GM19043 (cell line): ENCODE measurements at regions not wholly inside any gene's neighbourhood (a gene's known extent, or its start where the extent isn't known, plus 50 kb on each side); places are given as distances from the start of the nearest gene placed in this dataset.
"Not testable (repeated sequence)": the region's sequence is repeated elsewhere in the genome, so short reads cannot be mapped to it uniquely, and the experiment has no call there.

Source experiments
- ATAC-seq: cut with Tn5 transposase; IDR thresholded peaks from one replicate; pipeline ENCODE4 v1.9.1; 2021; ENCODE audit warnings: low read depth; ENCODE audit not compliant: unreplicated experiment

DNA sequence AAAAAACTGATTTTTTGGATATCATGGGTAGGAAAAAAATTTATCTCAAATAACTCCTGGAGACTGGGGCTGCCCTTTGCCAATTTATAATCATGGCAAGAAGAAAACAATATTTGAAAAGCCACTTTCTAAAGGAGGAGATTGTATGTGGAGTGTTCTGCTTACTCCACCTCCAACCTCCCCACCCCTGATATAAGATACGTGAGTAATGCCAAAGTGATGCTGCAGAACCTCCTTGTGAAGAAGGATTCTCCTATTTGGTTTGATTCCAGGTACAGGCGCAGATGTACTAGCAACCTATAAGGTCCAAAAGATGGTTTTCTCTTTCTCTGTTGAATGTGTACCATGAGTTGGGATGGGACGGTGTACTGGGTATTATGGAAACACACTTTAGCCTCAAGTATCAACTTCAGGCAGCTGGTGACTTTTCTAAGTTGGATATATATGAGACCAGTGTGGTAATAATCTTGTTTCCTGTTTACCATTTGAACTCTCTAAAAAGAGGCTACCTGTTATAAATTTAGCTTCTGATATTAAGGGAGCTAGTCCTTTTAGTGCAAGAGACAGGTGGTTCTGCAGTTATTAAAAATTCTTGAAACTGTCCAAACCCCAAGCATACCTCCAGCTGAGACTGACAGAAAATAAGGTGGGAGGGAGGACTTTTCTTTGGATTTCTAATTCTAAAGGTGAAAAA is 724.0 kb upstream of the MIR17HG start:
- ATAC-seq: no peak

DNA sequence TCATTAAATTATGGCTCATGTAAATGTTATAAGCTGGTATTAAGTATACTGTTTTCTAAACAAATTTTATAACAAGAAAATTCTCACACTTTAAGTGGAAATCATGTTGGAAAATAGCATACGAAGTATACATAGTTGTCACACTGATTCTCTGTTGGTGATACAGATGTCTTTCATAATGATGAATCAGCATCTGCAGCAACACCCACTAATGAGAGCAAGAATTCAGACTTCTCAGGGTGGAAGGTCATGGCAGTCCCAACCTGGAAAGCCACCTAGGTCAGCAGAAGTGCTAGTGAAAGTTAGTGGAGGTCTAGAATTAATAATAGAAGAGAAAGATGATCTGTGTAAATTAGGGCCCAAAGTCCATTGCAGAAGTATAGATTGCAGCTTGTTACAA is 719.7 kb upstream of the MIR17HG start:
- ATAC-seq: no peak

- ATAC-seq: no peak
Observed at GRCh38 chr13:90628471-90628870, 719.0 kb upstream of the MIR17HG start.

DNA sequence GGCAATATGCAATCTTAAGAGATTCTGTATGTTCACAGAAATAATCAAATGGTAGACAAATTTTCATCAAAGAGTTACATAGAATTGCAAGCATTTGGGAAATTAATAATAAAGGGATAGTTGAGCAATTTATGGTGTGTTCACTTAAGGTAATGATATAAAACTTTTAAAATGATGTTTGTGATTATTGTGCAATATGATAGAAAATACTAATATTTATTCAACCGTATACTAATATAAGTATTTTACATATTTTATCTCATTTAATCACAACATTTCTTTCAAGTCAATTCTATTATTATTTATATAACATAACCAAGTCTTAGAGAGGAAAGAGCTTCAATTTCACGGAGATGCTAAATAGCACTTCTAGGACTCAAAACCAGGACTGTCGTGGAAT is 716.8 kb upstream of the MIR17HG start:
- ATAC-seq: no peak

- no peak for ATAC-seq
Observed at GRCh38 chr13:90632184-90632583, 715.3 kb upstream of the MIR17HG start.

- ATAC-seq: no peak
Observed at GRCh38 chr13:90633849-90634248, 713.6 kb upstream of the MIR17HG start.

DNA sequence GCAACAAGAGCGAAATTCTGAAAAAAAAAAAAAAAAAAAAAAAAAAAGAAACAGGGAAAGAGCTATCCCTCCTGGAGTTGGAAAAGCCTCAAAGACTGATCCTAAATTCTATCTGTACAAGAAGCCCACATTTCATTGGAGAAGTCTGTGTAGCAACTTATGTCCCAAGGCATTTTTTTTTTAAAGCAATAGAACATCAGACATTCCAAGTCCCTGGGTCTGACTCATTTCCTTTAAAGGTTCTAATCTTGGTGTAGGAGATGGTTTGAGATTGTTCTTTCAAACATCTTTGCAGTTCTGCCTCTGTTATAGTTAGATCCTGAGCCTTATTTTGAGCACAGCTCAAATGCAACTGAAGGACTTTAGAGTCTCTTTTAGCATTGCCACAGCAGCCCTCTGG is 706.5 kb upstream of the MIR17HG start:
- ATAC-seq: no peak

- no peak for ATAC-seq
Observed at GRCh38 chr13:90641884-90642283, 705.6 kb upstream of the MIR17HG start.

- no peak for ATAC-seq
Observed at GRCh38 chr13:90645582-90645981, 701.9 kb upstream of the MIR17HG start.

DNA sequence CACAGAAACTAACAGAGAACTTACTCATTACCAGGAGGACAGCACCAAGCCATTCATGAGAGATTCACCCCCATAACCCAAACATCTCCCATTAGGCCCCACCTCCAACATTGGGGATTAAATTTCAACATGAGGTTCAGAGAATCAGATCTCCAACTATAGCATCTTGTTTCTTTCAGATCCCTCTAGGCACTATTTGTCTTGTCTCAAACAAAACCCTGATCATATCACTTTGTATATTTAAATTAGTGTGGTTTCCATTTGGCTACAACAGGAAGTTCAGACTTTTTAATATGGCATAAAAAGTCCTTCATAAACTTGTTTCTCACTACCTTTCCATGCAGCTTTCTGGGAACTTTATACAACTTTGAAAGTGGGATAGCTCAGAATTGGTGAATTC is 699.0 kb upstream of the MIR17HG start:
- ATAC-seq: no peak

DNA sequence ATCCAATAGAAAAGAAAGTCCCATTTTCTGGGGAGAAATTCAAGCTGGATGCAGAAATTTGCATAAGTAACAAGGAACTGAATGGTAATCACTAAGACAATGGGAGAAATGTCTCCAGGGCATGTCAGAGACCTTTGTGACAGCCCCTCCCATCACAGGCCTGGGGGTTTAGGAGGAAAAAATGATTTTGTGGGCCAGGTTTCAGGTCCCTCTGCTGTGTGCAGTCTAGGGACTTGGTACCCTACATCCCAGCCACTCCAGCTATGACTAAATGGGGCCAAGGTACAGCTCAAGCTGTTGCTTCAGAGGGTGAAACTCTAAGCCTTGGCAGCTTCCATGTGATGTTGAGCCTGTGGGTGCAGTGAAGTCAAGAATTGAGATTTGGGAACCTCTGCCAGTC is 695.5 kb upstream of the MIR17HG start:
- no peak for ATAC-seq

DNA sequence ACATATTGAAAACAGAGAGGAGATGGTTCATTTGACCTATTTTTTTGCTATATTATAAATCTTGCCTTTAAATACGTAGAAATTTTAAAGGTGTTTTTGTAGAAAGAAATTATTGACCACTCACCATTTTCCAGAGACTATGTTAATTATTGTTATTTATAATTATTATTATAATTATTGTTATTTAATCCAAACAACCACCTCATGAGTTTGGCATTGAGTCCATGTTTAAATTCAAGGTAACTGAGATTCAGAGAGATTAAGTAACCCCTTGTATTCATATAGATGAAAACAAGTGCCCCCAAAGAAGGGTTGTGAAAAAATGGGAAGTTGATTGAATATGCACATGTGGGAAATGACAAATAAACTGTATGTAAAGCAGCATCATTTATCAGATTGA is 692.5 kb upstream of the MIR17HG start:
- no peak for ATAC-seq

DNA sequence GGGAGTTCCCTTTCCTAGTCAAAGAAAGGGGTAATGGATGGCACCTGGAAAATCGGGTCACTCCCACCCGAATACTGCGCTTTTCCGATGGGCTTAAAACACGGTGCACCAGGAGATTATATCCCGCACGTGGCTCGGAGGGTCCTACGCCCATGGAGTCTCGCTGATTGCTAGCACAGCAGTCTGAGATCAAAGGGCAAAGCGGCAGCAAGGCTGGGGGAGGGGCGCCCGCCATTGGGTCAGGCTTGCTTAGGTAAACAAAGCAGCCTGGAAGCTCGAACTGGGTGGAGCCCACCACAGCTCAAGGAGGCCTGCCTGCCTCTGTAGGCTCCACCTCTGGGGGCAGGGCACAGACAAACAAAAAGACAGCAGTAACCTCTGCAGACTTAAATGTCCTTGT is 683.3 kb upstream of the MIR17HG start:
- not testable (repeated sequence) for ATAC-seq

DNA sequence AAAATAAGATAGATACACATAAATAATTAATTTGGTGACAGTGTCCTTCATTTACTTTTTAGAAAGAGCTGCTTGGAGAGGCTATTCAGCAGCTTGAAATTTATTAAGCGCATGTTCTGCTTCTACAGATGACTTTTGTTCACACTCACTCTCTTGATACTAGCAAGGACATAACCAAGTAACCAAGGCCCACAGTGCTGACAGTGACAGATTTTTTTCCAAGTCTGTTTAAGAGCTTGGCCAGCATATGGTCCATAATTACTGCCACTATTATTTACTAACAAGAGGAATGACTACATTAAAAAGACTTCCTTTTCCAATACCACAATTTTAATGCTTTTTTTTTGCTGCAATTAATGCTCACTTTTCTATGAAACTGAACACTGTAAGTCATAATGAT is 673.7 kb upstream of the MIR17HG start:
- no peak for ATAC-seq

GRCh38 chr13:90675129-90675528 is 672.4 kb upstream of the MIR17HG start:
- ATAC-seq: no peak

GRCh38 chr13:90680826-90681225 is 666.7 kb upstream of the MIR17HG start:
- no peak for ATAC-seq

GRCh38 chr13:90683711-90684131 is 663.8 kb upstream of the MIR17HG start:
- no peak for ATAC-seq

DNA sequence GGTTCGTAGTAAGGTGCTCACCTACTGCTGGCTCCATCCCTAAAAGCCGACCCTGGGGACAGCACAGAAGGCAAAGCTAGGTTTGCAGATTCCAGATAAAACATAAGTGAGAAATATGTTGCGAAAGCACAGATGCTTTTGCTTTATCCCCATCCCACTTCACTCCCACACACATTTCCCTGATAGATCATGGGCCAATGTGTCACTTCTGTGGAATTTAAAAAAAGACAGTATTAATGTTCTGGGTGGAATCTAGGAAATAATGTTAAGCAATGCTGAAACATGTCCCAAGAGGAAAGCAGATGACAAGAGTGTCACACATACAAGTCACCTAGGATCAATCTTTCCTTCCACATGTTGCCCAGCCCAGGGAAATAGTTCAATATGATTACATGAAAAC is 661.0 kb upstream of the MIR17HG start:
- no peak for ATAC-seq

- no peak for ATAC-seq
Observed at GRCh38 chr13:90689111-90689510, 658.4 kb upstream of the MIR17HG start.

GRCh38 chr13:90690458-90691080 is 656.9 kb upstream of the MIR17HG start:
- ATAC-seq: no peak

- ATAC-seq: no peak
Observed at GRCh38 chr13:90696254-90696653, 651.2 kb upstream of the MIR17HG start.

DNA sequence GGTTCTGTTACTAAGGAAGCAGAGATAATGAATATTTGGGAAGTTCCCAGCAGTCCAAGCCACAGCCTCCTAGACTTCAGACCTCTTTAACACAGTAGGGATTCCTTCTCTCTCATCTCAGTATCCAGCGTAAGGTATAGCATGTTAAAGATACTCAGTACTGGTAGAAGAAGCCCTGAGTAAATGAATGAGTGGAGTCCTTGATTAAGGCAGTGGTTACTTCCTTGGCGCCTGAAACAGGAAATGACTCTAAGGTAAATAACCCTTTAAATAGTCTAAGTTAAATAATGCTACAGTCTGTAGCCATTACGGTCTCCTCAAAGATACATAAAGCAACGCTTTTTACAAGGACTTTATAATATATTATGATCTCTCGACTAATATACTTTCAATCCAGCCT is 650.8 kb upstream of the MIR17HG start:
- ATAC-seq: no peak

- no peak for ATAC-seq
Observed at GRCh38 chr13:90700340-90700739, 647.1 kb upstream of the MIR17HG start.
